PC-3 (cell line): ENCODE measurements at regions not wholly inside any gene's neighbourhood (a gene's known extent, or its start where the extent isn't known, plus 50 kb on each side); places are given as distances from the start of the nearest gene placed in this dataset.

Experiments used
- EZH2phosphoT487 ChIP-seq: fragments of 300-600 bp; sonication (generic); IDR thresholded peaks from 2 replicates; pipeline ENCODE4 v1.6.1; 2018; ENCODE audit warnings: mild to moderate bottlenecking, antibody characterized with exemption, low read length, borderline replicate concordance
- TF ChIP-seq, protein P1 (sequence below): fragments of 300-600 bp; sonication (generic); conservative IDR thresholded peaks from 2 replicates; pipeline ENCODE4 v1.5.1; 2017; ENCODE audit warnings: antibody characterized with exemption, low read depth, mild to moderate bottlenecking, low read length

DNA sequence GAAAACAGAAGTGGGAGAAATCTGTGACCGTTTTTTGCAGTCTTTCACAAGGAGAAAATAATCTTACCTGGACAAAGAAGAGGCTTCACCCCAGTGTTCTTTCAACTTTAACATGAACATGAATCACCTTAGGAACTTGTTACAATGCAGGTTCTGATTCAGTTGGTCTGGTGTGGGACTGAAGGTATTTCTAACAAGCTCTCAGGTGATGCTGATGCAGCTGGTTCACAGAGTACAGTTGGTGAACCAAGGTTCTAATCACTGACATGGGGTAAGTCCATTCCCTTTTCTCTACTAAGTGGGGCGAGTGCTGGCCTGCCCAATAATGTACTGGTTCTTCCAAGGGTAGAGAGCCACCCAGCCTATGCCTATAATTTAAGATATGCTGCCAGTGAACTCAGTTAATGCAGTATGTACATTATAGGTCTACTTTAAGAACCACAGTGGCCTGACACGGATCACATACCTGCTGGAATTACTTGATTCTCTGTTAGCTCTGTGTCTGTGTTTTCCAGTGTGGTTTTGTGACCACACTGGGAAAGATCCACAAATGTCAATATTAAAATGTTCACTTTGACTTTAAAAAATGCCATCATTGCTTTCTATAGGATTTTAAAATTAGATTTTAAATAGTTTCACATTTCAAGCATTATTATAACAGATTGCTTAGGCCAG lies 304.1 kb downstream of the ZNF621 start:
- no peak for TF ChIP-seq EZH2phosphoT487
- TF ChIP-seq, protein P1, sequence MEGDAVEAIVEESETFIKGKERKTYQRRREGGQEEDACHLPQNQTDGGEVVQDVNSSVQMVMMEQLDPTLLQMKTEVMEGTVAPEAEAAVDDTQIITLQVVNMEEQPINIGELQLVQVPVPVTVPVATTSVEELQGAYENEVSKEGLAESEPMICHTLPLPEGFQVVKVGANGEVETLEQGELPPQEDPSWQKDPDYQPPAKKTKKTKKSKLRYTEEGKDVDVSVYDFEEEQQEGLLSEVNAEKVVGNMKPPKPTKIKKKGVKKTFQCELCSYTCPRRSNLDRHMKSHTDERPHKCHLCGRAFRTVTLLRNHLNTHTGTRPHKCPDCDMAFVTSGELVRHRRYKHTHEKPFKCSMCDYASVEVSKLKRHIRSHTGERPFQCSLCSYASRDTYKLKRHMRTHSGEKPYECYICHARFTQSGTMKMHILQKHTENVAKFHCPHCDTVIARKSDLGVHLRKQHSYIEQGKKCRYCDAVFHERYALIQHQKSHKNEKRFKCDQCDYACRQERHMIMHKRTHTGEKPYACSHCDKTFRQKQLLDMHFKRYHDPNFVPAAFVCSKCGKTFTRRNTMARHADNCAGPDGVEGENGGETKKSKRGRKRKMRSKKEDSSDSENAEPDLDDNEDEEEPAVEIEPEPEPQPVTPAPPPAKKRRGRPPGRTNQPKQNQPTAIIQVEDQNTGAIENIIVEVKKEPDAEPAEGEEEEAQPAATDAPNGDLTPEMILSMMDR = no peak
